HepG2 (cell line): ENCODE measurements at regions not wholly inside any gene's neighbourhood (a gene's known extent, or its start where the extent isn't known, plus 50 kb on each side); places are given as distances from the start of the nearest gene placed in this dataset.

Experiments used
- ATAC-seq: fragments of 200-7000 bp; cut with Tn5 transposase; 3 replicates; pipeline ENCODE4 v1.9.1; 2020; ENCODE audit warnings: mild to moderate bottlenecking, moderate library complexity
- BruUV-seq: library from RNA; stranded (reverse); fragments of 400-500 nt; replicated peaks from 2 replicates; lab custom pipeline; 2021; lab: Mats Ljungman, UMichigan
- CTCF ChIA-PET: fragments of 300-600 bp; formaldehyde crosslinking; extraction: SDS; loops from one replicate; lab custom pipeline; 2021; ENCODE audit warnings: low total read pairs, inconsistent platforms, low intra/inter-chr PET ratio; lab: Yijun Ruan, JAX
- POLR2A ChIA-PET: fragments of 350-600 bp; sonication (Branson Sonifier 250); formaldehyde crosslinking; loops from one replicate; lab custom pipeline; 2020; ENCODE audit warnings: antibody characterized with exemption, inconsistent platforms; lab: Yijun Ruan, JAX
- DNase-seq: peaks from one replicate; pipeline ENCODE4 v3.0.0-alpha.2; 2015; ENCODE audit warnings: low spot score
- FAIRE-seq: peaks from 3 replicates; lab custom pipeline; 2011; peaks lifted over from hg19 to GRCh38; lab: Jason Lieb, UNC
- H2AFZ ChIP-seq: one replicate; pipeline ENCODE4 v1.6.1; 2011; ENCODE audit warnings: low read length, inconsistent platforms
- H3K27ac ChIP-seq: fragments of 300-600 bp; 3 replicates; pipeline ENCODE4 v1.8.0; 2011; ENCODE audit warnings: mixed run types, mild to moderate bottlenecking, mixed read lengths, low read length, inconsistent platforms; ENCODE audit not compliant: insufficient read depth; ENCODE audit errors: extremely low read length
- H3K27me3 ChIP-seq, 2 experiments: fragments of 200-600 bp in 1 of 2; 2 replicates in 1 of 2; 3 replicates in 1 of 2; pipeline versions ENCODE4 v1.6.0 to v1.8.0; 2011; ENCODE audit warnings: low read length in 2 of 2, mild to moderate bottlenecking in 2 of 2, moderate library complexity in 2 of 2, inconsistent platforms in 1 of 2; ENCODE audit not compliant: insufficient read depth in 2 of 2, control insufficient read depth in 1 of 2
- H3K36me3 ChIP-seq, 2 experiments: fragments of 200-600 bp in 1 of 2; replicated peaks in 1 of 2; 2 replicates in 1 of 2; 3 replicates in 1 of 2; pipeline versions ENCODE4 v1.5.1 to v1.8.0; 2011; ENCODE audit warnings: low read length in 2 of 2, inconsistent platforms in 1 of 2; ENCODE audit not compliant: insufficient read depth in 2 of 2, control insufficient read depth in 1 of 2
- H3K4me1 ChIP-seq: 2 replicates; pipeline ENCODE4 v1.5.1; 2012; ENCODE audit warnings: low read length, inconsistent platforms; ENCODE audit not compliant: insufficient read depth
- H3K4me2 ChIP-seq: 2 replicates; pipeline ENCODE4 v1.6.0; 2011; ENCODE audit warnings: low read depth, low read length, inconsistent platforms
- H3K4me3 ChIP-seq, 3 experiments: fragments of 200-600 bp in 1 of 3; sonication (generic), shearing (Covaris generic) in 1 of 3; replicated peaks in 1 of 3; 2 replicates each; pipeline ENCODE4 v1.5.1; 2011 to 2016; ENCODE audit warnings: low read length in 3 of 3, inconsistent platforms in 2 of 3, low read depth in 2 of 3, mild to moderate bottlenecking in 2 of 3, control low read depth in 1 of 3, mixed read lengths in 1 of 3; ENCODE audit not compliant: insufficient read depth in 1 of 3
- H3K79me2 ChIP-seq: one replicate; pipeline ENCODE4 v1.6.1; 2011; ENCODE audit warnings: low read length, inconsistent platforms; ENCODE audit not compliant: insufficient read depth
- H3K9ac ChIP-seq: 2 replicates; pipeline ENCODE4 v1.6.0; 2011; ENCODE audit warnings: mild to moderate bottlenecking, low read depth, low read length, inconsistent platforms; ENCODE audit not compliant: insufficient read depth
- H3K9me3 ChIP-seq: 2 replicates; pipeline ENCODE4 v1.5.1; 2012; ENCODE audit warnings: mild to moderate bottlenecking, low read length
- H4K20me1 ChIP-seq: 2 replicates; pipeline ENCODE4 v1.6.0; 2011; ENCODE audit warnings: inconsistent platforms, mild to moderate bottlenecking, low read length, moderate library complexity; ENCODE audit not compliant: insufficient read depth
- ARID4A ChIP-seq: sonication (generic); formaldehyde crosslinking; IDR thresholded peaks from 2 replicates; pipeline ENCODE4 v1.5.0; 2020; ENCODE audit warnings: mild to moderate bottlenecking, missing genetic modification reagents, borderline replicate concordance
- FOXA1 ChIP-seq, 2 experiments: fragments of 450-650 bp in 1 of 2; sonication (generic) in 1 of 2; formaldehyde crosslinking in 1 of 2; IDR thresholded peaks; 2 replicates each; pipeline versions ENCODE4 v1.4.0 to v1.6.1; 2016 to 2020; ENCODE audit warnings: missing genetic modification reagents in 1 of 2
- NFYB ChIP-seq: sonication (generic); formaldehyde crosslinking; IDR thresholded peaks from 2 replicates; pipeline ENCODE4 v1.4.0; 2020; ENCODE audit warnings: missing genetic modification reagents
- RARG ChIP-seq: sonication (generic); formaldehyde crosslinking; IDR thresholded peaks from 2 replicates; pipeline ENCODE4 v1.4.0; 2020; ENCODE audit warnings: low read depth, mild to moderate bottlenecking, missing genetic modification reagents
- REPIN1 ChIP-seq: sonication (generic); formaldehyde crosslinking; IDR thresholded peaks from 2 replicates; pipeline ENCODE4 v1.8.0; 2022; ENCODE audit warnings: missing genetic modification reagents, low read depth, mild to moderate bottlenecking, borderline replicate concordance
- SOX6 ChIP-seq, 2 experiments: fragments of 450-650 bp in 1 of 2; sonication (generic) in 1 of 2; formaldehyde crosslinking in 1 of 2; IDR thresholded peaks; 2 replicates each; pipeline versions ENCODE4 v1.4.0 to v1.6.1; 2017 to 2020; ENCODE audit warnings: antibody characterized with exemption in 1 of 2, mild to moderate bottlenecking in 1 of 2, missing genetic modification reagents in 1 of 2
- SYNCRIP ChIP-seq: fragments of 200-400 bp; formaldehyde crosslinking; IDR thresholded peaks from 2 replicates; pipeline ENCODE4 v1.6.1; 2018; ENCODE audit warnings: mild to moderate bottlenecking, low read depth, low read length; ENCODE audit not compliant: insufficient read depth
- THYN1 ChIP-seq: sonication (generic); formaldehyde crosslinking; IDR thresholded peaks from 2 replicates; pipeline ENCODE4 v1.8.1; 2023; ENCODE audit warnings: low read depth, mild to moderate bottlenecking, moderate library complexity, missing genetic modification reagents, borderline replicate concordance
- YY1 ChIP-seq: IDR thresholded peaks from 2 replicates; pipeline ENCODE4 v1.6.1; 2011; ENCODE audit warnings: low read length, low read depth, moderate library complexity, mild to moderate bottlenecking; ENCODE audit not compliant: insufficient read depth, insufficient replicate concordance
- ZNF605 ChIP-seq: sonication (generic); formaldehyde crosslinking; IDR thresholded peaks from 2 replicates; pipeline ENCODE4 v1.8.0; 2022; ENCODE audit warnings: mild to moderate bottlenecking, missing genetic modification reagents
- WGBS: methylation state at CpG from one replicate; pipeline ENCODE4 v1.1.6; 2017; ENCODE audit warnings: low lambda C conversion rate; 5-methylcytosine and 5-hydroxymethylcytosine counted together
- in situ Hi-C: cut with HindIII; loops from 2 replicates; pipeline ENCODE4 v1.10.0; 2017; ENCODE audit warnings: low pct_unique_long_range_greater_than_20kb; ENCODE audit not compliant: extremely low pct_ligation_motif_present
- intact Hi-C: fragments of 100-400 bp; cut with micrococcal nuclease; formaldehyde crosslinking; loops from one replicate; pipeline ENCODE4 v1.10.0; 2022; ENCODE audit not compliant: unreplicated experiment

DNA sequence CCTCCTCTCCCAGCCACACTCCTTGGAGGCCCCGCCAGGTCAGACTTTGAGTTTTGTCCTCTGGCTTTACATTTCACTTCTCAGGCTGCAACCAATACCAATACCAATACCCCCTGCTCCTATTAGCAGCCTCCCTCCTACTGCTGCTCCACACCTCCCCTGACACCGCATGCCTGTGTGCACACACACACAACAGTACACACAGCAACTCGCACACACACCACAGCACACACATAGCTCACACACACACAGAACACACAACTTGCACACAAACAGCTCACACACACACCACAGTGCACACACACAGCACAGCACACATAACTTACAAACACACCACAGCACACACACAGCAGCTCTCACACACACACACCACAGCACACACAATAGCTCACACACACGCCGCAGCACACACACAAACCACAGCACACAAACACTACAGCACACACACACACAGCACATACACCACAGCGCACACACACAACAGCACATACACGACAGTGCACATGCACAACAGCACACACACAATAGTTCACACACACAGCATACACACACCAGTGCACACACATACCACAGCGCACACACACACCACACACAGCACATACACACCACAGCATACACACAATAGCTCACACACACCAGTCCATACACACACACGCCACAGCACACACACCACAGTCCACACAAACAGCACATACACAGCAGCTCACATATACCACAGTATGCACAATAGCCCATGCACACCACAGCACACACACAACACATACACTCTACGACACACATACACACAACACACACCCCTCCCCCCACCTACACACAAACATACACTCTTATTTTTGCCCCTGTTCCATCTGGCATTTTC lies 204.7 kb downstream of the UACA start (continued):
- TF ChIP-seq YY1 = no peak
- TF ChIP-seq FOXA1 (IDR thresholded peaks at IDR 0.05) = peak; percentile 8; the same call in 1 of the 2 replicates
- TF ChIP-seq FOXA1 (CRISPR knock-in tag; IDR thresholded peaks at IDR 0.05) = no peak

- no peaks in the 10 kb centered on the region for H4K20me1 ChIP-seq
- H3K27ac ChIP-seq = no peak overlapping the region
- WGBS = 42% methylated on average over 2 of the region's 3 CpGs
- H3K4me1 ChIP-seq = no peaks in the 10 kb centered on the region
- intact Hi-C loops = no loop called here
- ChIA-PET CTCF (no interaction called here), POLR2A (no interaction called here)
- FAIRE-seq (no peak), ATAC-seq (no peak; the same call in 2 of the 3 replicates), DNase-seq (no peak)
- peaks cover 1 to 7% of the 10 kb centered on the region in 2 experiments; a peak in 2 of 5 replicates for H3K27me3 ChIP-seq
- H3K9ac ChIP-seq = no peak overlapping the region
- H3K9me3 ChIP-seq = no peaks in the 10 kb centered on the region
- no TSS peak for BruUV-seq
- no peak overlapping the region for H3K4me3 ChIP-seq
- no peak overlapping the region for H2AFZ ChIP-seq
- no peak overlapping the region for H3K4me2 ChIP-seq
- in situ Hi-C loops = no loop called here
- H3K36me3 ChIP-seq = no peaks in the 10 kb centered on the region
- TF ChIP-seq THYN1 (CRISPR knock-in tag) (no peak), SYNCRIP (no peak), ZNF605 (CRISPR knock-in tag) (no peak), SOX6 (IDR thresholded peaks at IDR 0.05) (no peak), SOX6 (CRISPR knock-in tag; IDR thresholded peaks at IDR 0.05) (no peak), REPIN1 (CRISPR knock-in tag) (no peak), ARID4A (CRISPR knock-in tag) (no peak), NFYB (no peak), RARG (CRISPR knock-in tag) (no peak)
- TF ChIP-seq, all 625 proteins: peak for 0
- no peaks in the 10 kb centered on the region for H3K79me2 ChIP-seq
Observed at GRCh38 chr15:70557521-70558258, 205.7 kb downstream of the UACA start.
